ENCODE measurements at regions not wholly inside any gene's neighbourhood (a gene's known extent, or its start where the extent isn't known, plus 50 kb on each side); places are given as distances from the start of the nearest gene placed in this dataset.

- no peak for DNase-seq
Observed at GRCh38 chr10:79013406-79013987, 55.3 kb upstream of the ZMIZ1 start.

DNA sequence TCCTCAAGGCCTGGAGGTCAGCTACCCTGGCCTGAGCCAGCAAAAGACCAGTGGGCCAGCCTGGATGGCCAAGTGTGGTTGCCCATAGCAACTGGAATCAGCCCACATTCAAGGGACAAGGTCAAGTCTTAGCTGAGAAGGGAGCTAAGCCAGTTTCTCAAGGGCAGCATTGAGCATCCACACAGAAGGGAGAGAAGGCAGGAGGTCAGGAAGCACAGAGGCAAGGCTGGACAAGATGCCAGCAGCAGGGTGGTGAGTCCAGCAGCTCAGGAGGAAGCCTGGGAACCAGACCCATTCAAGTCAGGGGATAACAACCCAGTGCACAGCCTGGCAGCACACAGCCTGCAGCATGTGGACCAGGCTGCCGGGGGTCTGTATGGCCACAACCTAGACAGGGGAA, 54.0 kb upstream of the ZMIZ1 start:
- DNase-seq: no peak

- DNase-seq: no peak
Observed at GRCh38 chr10:79017882-79018520, 50.8 kb upstream of the ZMIZ1 start.

DNA sequence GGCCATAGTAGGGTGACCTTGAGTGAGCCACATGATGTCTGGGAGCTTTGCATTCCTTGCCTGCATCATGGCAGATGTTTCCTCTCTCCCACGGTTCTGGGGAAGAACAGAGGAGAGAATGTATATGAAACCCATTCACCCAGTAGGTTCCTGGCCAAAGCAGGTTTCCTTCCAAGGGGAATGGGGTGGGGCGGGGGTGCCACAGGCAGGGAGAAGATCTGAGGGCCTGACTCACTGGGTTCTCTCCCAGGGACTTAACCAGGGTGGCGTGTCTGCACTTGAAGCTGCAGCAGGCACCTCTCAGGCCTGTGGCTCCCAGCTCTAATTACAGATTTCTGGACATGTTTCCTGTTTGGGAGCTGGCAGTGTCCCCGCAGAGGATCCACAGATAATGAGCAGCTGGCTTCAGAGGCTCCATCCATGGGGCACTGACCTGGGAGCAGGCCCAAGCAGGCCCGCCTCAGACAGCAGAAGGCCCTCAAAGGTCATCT, 50.2 kb upstream of the ZMIZ1 start:
- no peak for DNase-seq
